SK-N-MC (cell line): ENCODE measurements at regions not wholly inside any gene's neighbourhood (a gene's known extent, or its start where the extent isn't known, plus 50 kb on each side); places are given as distances from the start of the nearest gene placed in this dataset.

Experiments used
- DNase-seq: peaks from one replicate; pipeline ENCODE4 v3.0.0-alpha.2; 2011; ENCODE audit warnings: low read depth, low spot score
- H3K27ac ChIP-seq: fragments of 200-600 bp; sonication (generic); 2 replicates; pipeline ENCODE4 v1.5.1; 2016; ENCODE audit warnings: mixed run types
- H3K36me3 ChIP-seq: fragments of 200-600 bp; sonication (generic); 2 replicates; pipeline ENCODE4 v1.6.1; 2017; ENCODE audit warnings: antibody characterized with exemption, low read length, mixed read lengths; ENCODE audit not compliant: insufficient read depth
- H3K4me3 ChIP-seq: fragments of 200-600 bp; sonication (generic); 2 replicates; pipeline ENCODE4 v1.5.1; 2016
- H3K9ac ChIP-seq: fragments of 200-600 bp; sonication (generic); 2 replicates; pipeline ENCODE4 v1.8.0; 2017; ENCODE audit warnings: mixed run types, mixed read lengths; ENCODE audit not compliant: insufficient read length
- H3K9me3 ChIP-seq: fragments of 200-600 bp; sonication (generic); 2 replicates; pipeline ENCODE4 v1.6.1; 2017; ENCODE audit warnings: low read depth, mild to moderate bottlenecking, antibody characterized with exemption, low read length, moderate library complexity, mixed read lengths
- EZH2 ChIP-seq: fragments of 200-600 bp; sonication (generic); IDR thresholded peaks from one replicate; pipeline ENCODE4 v1.6.1; 2017; ENCODE audit warnings: antibody characterized with exemption
- FOXP2 ChIP-seq: optimal IDR thresholded peaks from 2 replicates; pipeline ENCODE3; 2011; ENCODE audit warnings: mild to moderate bottlenecking, moderate library complexity; ENCODE audit not compliant: insufficient read depth; ENCODE audit errors: extremely low read length, control extremely low read depth
- POLR2AphosphoS5 ChIP-seq: IDR thresholded peaks from 2 replicates; pipeline ENCODE4 v1.6.1; 2012; ENCODE audit warnings: mild to moderate bottlenecking, low read depth, low read length, borderline replicate concordance

- H3K9me3 ChIP-seq, result no peaks in the 10 kb centered on the region
- no peak overlapping the region for H3K9ac ChIP-seq
- H3K4me3 ChIP-seq, result no peak overlapping the region
- TF ChIP-seq EZH2 (no peak), POLR2AphosphoS5 (no peak)
- no peaks in the 10 kb centered on the region for H3K36me3 ChIP-seq
- no peak for DNase-seq
- no peak overlapping the region for H3K27ac ChIP-seq
These were observed 358.9 kb upstream of the LRATD1 start for GRCh38 chr2:14273650-14274049.

- no peak overlapping the region for H3K9ac ChIP-seq
- H3K9me3 ChIP-seq, result no peaks in the 10 kb centered on the region
- H3K4me3 ChIP-seq, result no peak overlapping the region
- TF ChIP-seq POLR2AphosphoS5 (no peak), FOXP2 (no peak), EZH2 (no peak)
- H3K27ac ChIP-seq, result no peak overlapping the region
- no peaks in the 10 kb centered on the region for H3K36me3 ChIP-seq
- DNase-seq, result no peak
These were observed 348.3 kb upstream of the LRATD1 start for GRCh38 chr2:14284244-14284643.

GRCh38 chr2:14285812-14286211 lies 346.7 kb upstream of the LRATD1 start:
- TF ChIP-seq FOXP2 (no peak), POLR2AphosphoS5 (no peak), EZH2 (no peak)
- H3K4me3 ChIP-seq, result no peak overlapping the region
- no peaks in the 10 kb centered on the region for H3K9me3 ChIP-seq
- H3K36me3 ChIP-seq, result no peaks in the 10 kb centered on the region
- no peak for DNase-seq
- no peak overlapping the region for H3K9ac ChIP-seq
- H3K27ac ChIP-seq, result no peak overlapping the region

GRCh38 chr2:14288016-14288415 lies 344.5 kb upstream of the LRATD1 start:
- TF ChIP-seq FOXP2, result no peak
- no peak for TF ChIP-seq EZH2
- TF ChIP-seq POLR2AphosphoS5, result no peak
- Histone ChIP-seq H3K4me3 (no peak overlapping the region), H3K9ac (no peak overlapping the region), H3K9me3 (no peaks in the 10 kb centered on the region), H3K36me3 (no peaks in the 10 kb centered on the region), H3K27ac (no peak overlapping the region)
- no peak for DNase-seq

- Histone ChIP-seq H3K9ac (no peak overlapping the region), H3K27ac (no peak overlapping the region), H3K36me3 (no peaks in the 10 kb centered on the region), H3K4me3 (no peak overlapping the region), H3K9me3 (no peaks in the 10 kb centered on the region)
- TF ChIP-seq EZH2, result no peak
- no peak for TF ChIP-seq FOXP2
- TF ChIP-seq POLR2AphosphoS5, result no peak
- no peak for DNase-seq
These were observed 339.6 kb upstream of the LRATD1 start for GRCh38 chr2:14292964-14293363.

- no peak for DNase-seq
- Histone ChIP-seq H3K27ac (no peak overlapping the region), H3K9ac (no peak overlapping the region), H3K36me3 (no peaks in the 10 kb centered on the region), H3K4me3 (no peak overlapping the region), H3K9me3 (no peaks in the 10 kb centered on the region)
- TF ChIP-seq POLR2AphosphoS5 (no peak), FOXP2 (no peak)
These were observed 335.2 kb upstream of the LRATD1 start for GRCh38 chr2:14297340-14297739.

GRCh38 chr2:14297906-14298305 lies 334.6 kb upstream of the LRATD1 start:
- H3K9ac ChIP-seq, result no peak overlapping the region
- H3K36me3 ChIP-seq, result no peaks in the 10 kb centered on the region
- no peak for DNase-seq
- H3K9me3 ChIP-seq, result no peaks in the 10 kb centered on the region
- no peak overlapping the region for H3K27ac ChIP-seq
- no peak overlapping the region for H3K4me3 ChIP-seq
- TF ChIP-seq EZH2 (no peak), POLR2AphosphoS5 (no peak), FOXP2 (no peak)

GRCh38 chr2:14301331-14301730 lies 331.2 kb upstream of the LRATD1 start:
- H3K9ac ChIP-seq, result no peak overlapping the region
- no peak overlapping the region for H3K27ac ChIP-seq
- H3K4me3 ChIP-seq, result no peak overlapping the region
- no peaks in the 10 kb centered on the region for H3K9me3 ChIP-seq
- no peak for TF ChIP-seq POLR2AphosphoS5
- no peak for TF ChIP-seq EZH2
- no peak for TF ChIP-seq FOXP2
- DNase-seq, result no peak
- no peaks in the 10 kb centered on the region for H3K36me3 ChIP-seq

GRCh38 chr2:14303366-14304115 lies 329.0 kb upstream of the LRATD1 start:
- Histone ChIP-seq H3K36me3 (no peaks in the 10 kb centered on the region), H3K9ac (no peak overlapping the region), H3K27ac (no peak overlapping the region), H3K9me3 (no peaks in the 10 kb centered on the region), H3K4me3 (no peak overlapping the region)
- DNase-seq, result no peak
- TF ChIP-seq POLR2AphosphoS5 (no peak), EZH2 (no peak), FOXP2 (no peak)
